HEK293T (cell line): ENCODE measurements at regions not wholly inside any gene's neighbourhood (a gene's known extent, or its start where the extent isn't known, plus 50 kb on each side); places are given as distances from the start of the nearest gene placed in this dataset.

Experiments
- CTCF ChIA-PET: fragments of 350-600 bp; formaldehyde crosslinking; extraction: SDS; loops from one replicate; lab custom pipeline; 2021; ENCODE audit warnings: antibody characterized with exemption, inconsistent platforms; lab: Yijun Ruan, JAX
- POLR2A ChIA-PET: fragments of 350-600 bp; formaldehyde crosslinking; extraction: SDS; loops from one replicate; lab custom pipeline; 2020; ENCODE audit warnings: antibody characterized with exemption, inconsistent platforms; lab: Yijun Ruan, JAX
- DNase-seq: peaks from one replicate; pipeline ENCODE4 v3.0.0; 2012; ENCODE audit warnings: mixed read lengths; ENCODE audit errors: extremely low spot score
- ARNT ChIP-seq: fragments of 450-650 bp; IDR thresholded peaks from 2 replicates; pipeline ENCODE4 v1.6.1; 2017; ENCODE audit warnings: mild to moderate bottlenecking
- BHLHE40 ChIP-seq: fragments of 450-650 bp; IDR thresholded peaks from 2 replicates; pipeline ENCODE4 v1.6.1; 2016; ENCODE audit warnings: mild to moderate bottlenecking, moderate library complexity, borderline replicate concordance
- CTBP1 ChIP-seq: fragments of 450-650 bp; IDR thresholded peaks from 2 replicates; pipeline ENCODE4 v1.6.1; 2016; ENCODE audit warnings: borderline replicate concordance
- ELF4 ChIP-seq: fragments of 450-650 bp; IDR thresholded peaks from 2 replicates; pipeline ENCODE4 v1.6.1; 2017; ENCODE audit warnings: antibody characterized with exemption
- FOXA1 ChIP-seq: fragments of 450-650 bp; IDR thresholded peaks from 2 replicates; pipeline ENCODE4 v1.6.1; 2016; ENCODE audit warnings: mild to moderate bottlenecking
- FOXK2 ChIP-seq: fragments of 450-650 bp; IDR thresholded peaks from 2 replicates; pipeline ENCODE4 v1.6.1; 2016; ENCODE audit warnings: mild to moderate bottlenecking
- FOXM1 ChIP-seq: fragments of 450-650 bp; IDR thresholded peaks from 2 replicates; pipeline ENCODE4 v1.6.1; 2017; ENCODE audit warnings: mild to moderate bottlenecking, borderline replicate concordance
- HDGF ChIP-seq: fragments of 450-650 bp; IDR thresholded peaks from 2 replicates; pipeline ENCODE4 v1.6.1; 2017; ENCODE audit warnings: antibody characterized with exemption, borderline replicate concordance
- L3MBTL2 ChIP-seq: fragments of 450-650 bp; conservative IDR thresholded peaks from 2 replicates; pipeline ENCODE4 v1.6.1; 2016; ENCODE audit warnings: mild to moderate bottlenecking
- LEF1 ChIP-seq: fragments of 450-650 bp; IDR thresholded peaks from 2 replicates; pipeline ENCODE4 v1.6.1; 2017; ENCODE audit warnings: mild to moderate bottlenecking, borderline replicate concordance
- NFRKB ChIP-seq: fragments of 450-650 bp; IDR thresholded peaks from 2 replicates; pipeline ENCODE4 v1.6.1; 2016; ENCODE audit warnings: mild to moderate bottlenecking, moderate library complexity
- SP1 ChIP-seq: fragments of 450-650 bp; IDR thresholded peaks from 2 replicates; pipeline ENCODE4 v1.6.1; 2017
- SUZ12 ChIP-seq: fragments of 450-650 bp; IDR thresholded peaks from 2 replicates; pipeline ENCODE4 v1.6.1; 2016; ENCODE audit warnings: mild to moderate bottlenecking
- TARDBP ChIP-seq: fragments of 450-650 bp; IDR thresholded peaks from 2 replicates; pipeline ENCODE4 v1.6.1; 2016
- ZNF384 ChIP-seq: fragments of 450-650 bp; IDR thresholded peaks from 2 replicates; pipeline ENCODE4 v1.6.1; 2016
- TF ChIP-seq, protein P1 (sequence below): fragments of 450-650 bp; IDR thresholded peaks from 2 replicates; pipeline ENCODE4 v1.6.1; 2016

GRCh38 chr6:91565207-91565606 lies 978.3 kb upstream of the MAP3K7 start:
- ChIA-PET POLR2A (no interaction called here), CTCF (no interaction called here)
- no peak for DNase-seq
- TF ChIP-seq LEF1 (no peak), FOXK2 (no peak), BHLHE40 (no peak), NFRKB (no peak), L3MBTL2 (no peak), TARDBP (no peak), ARNT (no peak), ELF4 (no peak), CTBP1 (no peak)

DNA sequence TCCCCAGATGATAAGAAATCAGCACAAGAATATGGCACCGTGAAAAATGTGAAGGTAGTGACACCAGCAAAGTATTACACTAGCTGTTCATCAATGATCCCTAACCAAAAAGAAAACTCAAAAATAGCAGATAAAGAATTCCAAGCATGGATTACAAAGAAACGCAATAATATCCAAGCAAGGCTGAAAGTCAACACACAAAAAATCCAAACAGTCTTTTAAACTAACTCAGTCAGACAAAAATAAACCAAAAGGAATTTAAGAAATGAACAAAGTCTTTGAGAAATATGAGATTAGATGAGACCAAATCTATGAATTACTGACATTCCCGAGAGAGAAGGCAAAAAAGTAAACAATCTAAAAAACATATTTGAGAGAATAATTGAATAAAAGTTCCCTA lies 976.1 kb upstream of the MAP3K7 start:
- POLR2A ChIA-PET, result no interaction called here
- no peak for DNase-seq
- TF ChIP-seq HDGF (no peak), SUZ12 (no peak), FOXA1 (no peak), BHLHE40 (no peak), TARDBP (no peak), L3MBTL2 (no peak), ZNF384 (no peak), SP1 (no peak), ARNT (no peak), ELF4 (no peak), FOXK2 (no peak), CTBP1 (no peak), LEF1 (no peak), NFRKB (no peak), FOXM1 (no peak)
- TF ChIP-seq, protein P1, sequence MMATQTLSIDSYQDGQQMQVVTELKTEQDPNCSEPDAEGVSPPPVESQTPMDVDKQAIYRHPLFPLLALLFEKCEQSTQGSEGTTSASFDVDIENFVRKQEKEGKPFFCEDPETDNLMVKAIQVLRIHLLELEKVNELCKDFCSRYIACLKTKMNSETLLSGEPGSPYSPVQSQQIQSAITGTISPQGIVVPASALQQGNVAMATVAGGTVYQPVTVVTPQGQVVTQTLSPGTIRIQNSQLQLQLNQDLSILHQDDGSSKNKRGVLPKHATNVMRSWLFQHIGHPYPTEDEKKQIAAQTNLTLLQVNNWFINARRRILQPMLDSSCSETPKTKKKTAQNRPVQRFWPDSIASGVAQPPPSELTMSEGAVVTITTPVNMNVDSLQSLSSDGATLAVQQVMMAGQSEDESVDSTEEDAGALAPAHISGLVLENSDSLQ, result no peak
- CTCF ChIA-PET, result no interaction called here

DNA sequence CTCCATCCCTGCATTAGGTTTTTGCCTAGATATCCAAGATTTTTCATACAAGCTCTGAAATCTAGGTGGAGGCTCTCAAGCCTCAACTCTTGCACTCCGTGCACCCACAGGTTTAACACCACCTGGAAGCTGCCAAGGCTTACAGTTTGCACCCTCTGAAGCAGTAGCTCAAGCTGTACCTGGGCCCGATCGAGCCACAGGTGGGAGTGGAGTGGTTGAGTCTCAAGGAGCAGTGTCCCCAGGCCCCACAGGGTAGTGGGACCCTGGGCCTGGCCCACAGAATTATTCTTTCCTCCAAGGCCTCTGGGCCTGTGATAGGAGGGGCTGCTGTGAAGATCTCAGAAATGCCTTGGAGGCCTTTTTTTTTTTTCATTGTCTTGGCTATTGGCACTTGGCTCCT lies 973.5 kb upstream of the MAP3K7 start:
- ChIA-PET POLR2A (no interaction called here), CTCF (no interaction called here)
- no peak for DNase-seq
- TF ChIP-seq FOXA1 (no peak), ZNF384 (no peak), SP1 (no peak), CTBP1 (no peak)

DNA sequence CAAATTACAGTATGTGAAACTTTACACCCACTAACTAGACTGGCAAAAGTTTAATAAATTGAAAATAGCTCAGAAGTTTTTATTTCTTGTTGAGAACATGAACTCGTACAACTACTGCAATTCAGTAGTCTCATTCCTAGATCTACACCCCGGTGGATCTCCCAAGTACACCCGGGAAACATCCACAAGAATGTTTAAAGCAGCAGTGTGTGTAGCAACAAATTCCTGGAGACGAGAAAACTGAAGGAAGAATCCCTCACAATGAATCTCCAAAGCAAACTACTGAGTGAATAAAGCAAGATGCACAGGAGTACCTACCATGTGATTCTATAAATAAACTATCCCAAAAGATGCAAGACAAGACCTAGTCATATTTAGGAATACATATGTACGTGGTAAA lies 954.0 kb upstream of the MAP3K7 start:
- ChIA-PET CTCF (interaction anchor here (0.7 kb wide), 1 partner anchor 210 kb away, joined by 3 read pairs; no protein-coding TSS in a partner anchor), POLR2A (no interaction called here)
- TF ChIP-seq ARNT (no peak), ZNF384 (no peak), BHLHE40 (no peak), FOXA1 (no peak), SUZ12 (no peak), FOXM1 (no peak), FOXK2 (no peak), LEF1 (no peak), TARDBP (no peak), CTBP1 (no peak), L3MBTL2 (no peak), ELF4 (no peak), HDGF (no peak), SP1 (no peak), NFRKB (no peak)
- TF ChIP-seq, protein P1, result no peak

GRCh38 chr6:91539456-91539855 lies 952.6 kb upstream of the MAP3K7 start:
- POLR2A ChIA-PET, result no interaction called here
- TF ChIP-seq LEF1, result no peak
- no peak for TF ChIP-seq FOXK2
- TF ChIP-seq TARDBP, result no peak
- no peak for TF ChIP-seq NFRKB
- CTCF ChIA-PET, result no interaction called here
- no peak for DNase-seq

More for the DNA sequence above, 954.0 kb upstream of the MAP3K7 start:
- no peak for DNase-seq

DNA sequence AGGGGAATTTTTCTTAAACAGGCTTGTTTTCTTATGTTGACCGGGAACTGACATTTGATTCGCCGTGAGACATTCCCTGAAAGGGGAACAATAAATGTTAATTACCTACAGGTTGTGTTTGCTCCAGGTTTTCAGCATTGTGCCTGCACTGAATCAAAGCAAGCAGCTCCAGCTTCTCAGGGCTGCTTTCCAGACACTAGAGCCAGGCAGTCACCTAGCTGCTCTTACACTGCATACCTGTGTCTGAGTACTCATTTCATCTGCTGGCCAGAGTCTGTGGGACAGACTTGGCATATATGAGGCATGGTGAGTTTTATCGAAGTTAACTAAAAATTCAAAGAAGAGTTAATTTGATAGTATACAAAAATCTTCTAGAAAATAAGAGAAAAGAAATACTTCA lies 951.8 kb upstream of the MAP3K7 start:
- CTCF ChIA-PET, result no interaction called here
- no peak for DNase-seq
- POLR2A ChIA-PET, result no interaction called here
- no peak for TF ChIP-seq ELF4

- ChIA-PET POLR2A (no interaction called here), CTCF (no interaction called here)
- TF ChIP-seq L3MBTL2 (no peak), LEF1 (no peak), FOXK2 (no peak), ZNF384 (no peak), NFRKB (no peak), BHLHE40 (no peak), FOXA1 (no peak)
- DNase-seq, result no peak
Measured at GRCh38 chr6:91534614-91535013, 947.7 kb upstream of the MAP3K7 start.

- POLR2A ChIA-PET, result no interaction called here
- TF ChIP-seq SUZ12 (no peak), FOXA1 (no peak), HDGF (no peak), TARDBP (no peak), L3MBTL2 (no peak), SP1 (no peak), LEF1 (no peak), ARNT (no peak), FOXM1 (no peak), NFRKB (no peak), BHLHE40 (no peak), ELF4 (no peak), FOXK2 (no peak), CTBP1 (no peak), ZNF384 (no peak)
- TF ChIP-seq, protein P1, result no peak
- CTCF ChIA-PET, result no interaction called here
- no peak for DNase-seq
Measured at GRCh38 chr6:91523511-91523910, 936.6 kb upstream of the MAP3K7 start.
